Smooth muscle cell (in vitro differentiated cells): ENCODE measurements at regions not wholly inside any gene's neighbourhood (a gene's known extent, or its start where the extent isn't known, plus 50 kb on each side); places are given as distances from the start of the nearest gene placed in this dataset.

Experiments
- DNase-seq: peaks from one replicate; lab custom pipeline; 2025; ENCODE audit not compliant: unreplicated experiment; lab: John Stamatoyannopoulos, UW
- H2AFZ ChIP-seq: fragments of 200-600 bp; sonication (generic); 2 replicates; pipeline ENCODE4 v1.6.0; 2016; ENCODE audit warnings: antibody characterized with exemption, low read depth, mild to moderate bottlenecking
- H3F3A ChIP-seq: fragments of 200-600 bp; sonication (generic); 2 replicates; pipeline ENCODE4 v1.6.0; 2017; ENCODE audit warnings: antibody characterized with exemption, low read depth
- H3K27ac ChIP-seq: fragments of 200-600 bp; sonication (generic); 2 replicates; pipeline ENCODE4 v1.5.1; 2016; ENCODE audit warnings: low read depth, mild to moderate bottlenecking
- H3K27me3 ChIP-seq: fragments of 200-600 bp; sonication (generic); 2 replicates; pipeline ENCODE4 v1.6.1; 2016; ENCODE audit warnings: low read depth, mild to moderate bottlenecking
- H3K36me3 ChIP-seq: fragments of 200-600 bp; sonication (generic); 2 replicates; pipeline ENCODE4 v1.5.1; 2016; ENCODE audit warnings: low read depth
- H3K4me1 ChIP-seq: fragments of 200-600 bp; sonication (generic); 2 replicates; pipeline ENCODE4 v1.5.1; 2016; ENCODE audit warnings: low read depth
- H3K4me2 ChIP-seq: fragments of 200-600 bp; sonication (generic); 2 replicates; pipeline ENCODE4 v1.6.0; 2016; ENCODE audit warnings: mild to moderate bottlenecking
- H3K4me3 ChIP-seq: fragments of 200-600 bp; sonication (generic); 2 replicates; pipeline ENCODE4 v1.5.1; 2016; ENCODE audit warnings: mild to moderate bottlenecking
- H3K79me2 ChIP-seq: fragments of 200-600 bp; sonication (generic); 2 replicates; pipeline ENCODE4 v1.6.0; 2016; ENCODE audit warnings: low read depth, mild to moderate bottlenecking
- H3K9ac ChIP-seq: fragments of 200-600 bp; sonication (generic); 2 replicates; pipeline ENCODE4 v1.6.0; 2016; ENCODE audit warnings: low read depth
- H3K9me3 ChIP-seq: fragments of 200-600 bp; sonication (generic); replicated peaks from 2 replicates; pipeline ENCODE4 v1.5.1; 2016; ENCODE audit warnings: low read depth
- H4K20me1 ChIP-seq: fragments of 200-600 bp; sonication (generic); 2 replicates; pipeline ENCODE4 v1.6.0; 2016; ENCODE audit warnings: low read depth
- WGBS: methylation state at CpG from one replicate; pipeline ENCODE4 v1.1.7; 2016; ENCODE audit warnings: low lambda C conversion rate; 5-methylcytosine and 5-hydroxymethylcytosine counted together
- TF ChIP-seq, protein P1 (sequence below): fragments of 200-600 bp; sonication (generic); IDR thresholded peaks from 2 replicates; pipeline ENCODE4 v1.5.1; 2017; ENCODE audit warnings: borderline replicate concordance, mild to moderate bottlenecking, antibody characterized with exemption; ENCODE audit not compliant: insufficient read depth, poor library complexity, severe bottlenecking

DNA sequence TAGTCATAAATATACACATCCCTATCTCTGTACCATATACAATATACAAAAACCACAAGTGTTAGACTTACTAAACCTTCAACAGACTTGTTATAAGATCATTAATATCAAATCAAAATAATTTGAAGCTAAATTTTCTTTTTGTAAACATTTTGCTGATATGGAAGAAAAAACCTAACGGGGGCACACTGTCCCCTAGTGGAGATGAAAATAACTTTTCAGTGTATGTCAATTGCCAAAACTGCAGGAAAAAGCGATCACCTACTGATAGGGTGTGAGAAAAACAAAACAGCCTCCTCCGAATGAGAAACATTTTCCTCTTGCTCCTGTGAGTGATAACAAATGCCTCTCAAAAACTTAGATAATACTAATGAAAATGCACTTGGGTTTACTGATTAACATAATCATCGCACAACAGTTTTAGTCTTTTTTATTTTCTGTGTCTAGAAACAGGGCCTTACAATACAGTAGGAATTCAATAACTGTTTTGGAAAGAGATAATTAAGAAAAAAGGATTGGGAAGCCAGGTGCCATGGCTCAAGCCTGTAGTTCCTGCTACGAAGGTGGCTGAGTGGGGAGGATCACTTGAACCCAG, 322.7 kb downstream of the CRPPA start:
- TF ChIP-seq, protein P1, sequence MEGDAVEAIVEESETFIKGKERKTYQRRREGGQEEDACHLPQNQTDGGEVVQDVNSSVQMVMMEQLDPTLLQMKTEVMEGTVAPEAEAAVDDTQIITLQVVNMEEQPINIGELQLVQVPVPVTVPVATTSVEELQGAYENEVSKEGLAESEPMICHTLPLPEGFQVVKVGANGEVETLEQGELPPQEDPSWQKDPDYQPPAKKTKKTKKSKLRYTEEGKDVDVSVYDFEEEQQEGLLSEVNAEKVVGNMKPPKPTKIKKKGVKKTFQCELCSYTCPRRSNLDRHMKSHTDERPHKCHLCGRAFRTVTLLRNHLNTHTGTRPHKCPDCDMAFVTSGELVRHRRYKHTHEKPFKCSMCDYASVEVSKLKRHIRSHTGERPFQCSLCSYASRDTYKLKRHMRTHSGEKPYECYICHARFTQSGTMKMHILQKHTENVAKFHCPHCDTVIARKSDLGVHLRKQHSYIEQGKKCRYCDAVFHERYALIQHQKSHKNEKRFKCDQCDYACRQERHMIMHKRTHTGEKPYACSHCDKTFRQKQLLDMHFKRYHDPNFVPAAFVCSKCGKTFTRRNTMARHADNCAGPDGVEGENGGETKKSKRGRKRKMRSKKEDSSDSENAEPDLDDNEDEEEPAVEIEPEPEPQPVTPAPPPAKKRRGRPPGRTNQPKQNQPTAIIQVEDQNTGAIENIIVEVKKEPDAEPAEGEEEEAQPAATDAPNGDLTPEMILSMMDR, result peak; percentile 63
- WGBS, result 52% methylated on average over 5 of the region's 5 CpGs
- H3K27ac ChIP-seq, result no peak overlapping the region

DNA sequence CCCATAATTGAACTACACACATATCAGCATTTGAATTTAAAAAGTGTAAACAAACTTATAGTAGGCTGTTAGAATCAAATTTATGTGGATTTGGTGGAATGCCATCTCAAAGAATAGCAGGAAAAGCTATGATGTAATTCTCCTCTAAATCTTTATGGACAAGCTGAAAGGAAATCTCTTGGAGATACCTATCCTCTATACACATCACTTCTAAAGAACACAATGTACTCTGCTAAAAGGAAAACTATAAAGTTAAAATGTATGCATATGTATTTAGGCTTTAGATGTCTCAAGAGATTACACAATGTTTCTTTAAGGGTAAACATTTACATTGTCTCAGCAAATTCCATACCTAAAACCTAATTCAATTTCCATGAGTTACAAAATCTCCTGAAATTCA, 323.3 kb downstream of the CRPPA start:
- H3K36me3 ChIP-seq, result no peaks in the 10 kb centered on the region
- H3K79me2 ChIP-seq, result no peaks in the 10 kb centered on the region
- no peak overlapping the region for H3K27ac ChIP-seq
- H3K27me3 ChIP-seq, result no peaks in the 10 kb centered on the region
- H3K4me2 ChIP-seq, result no peak overlapping the region
- H3K9me3 ChIP-seq, result no peaks in the 10 kb centered on the region
- H4K20me1 ChIP-seq, result no peaks in the 10 kb centered on the region
- H3K4me3 ChIP-seq, result no peak overlapping the region
- H3F3A ChIP-seq, result no peaks in the 10 kb centered on the region
- no peak for DNase-seq
- TF ChIP-seq, protein P1, result no peak
- no peak overlapping the region for H2AFZ ChIP-seq
- H3K9ac ChIP-seq, result no peak overlapping the region
- peaks cover 9% of the 10 kb centered on the region for H3K4me1 ChIP-seq

More for the DNA sequence above, 322.7 kb downstream of the CRPPA start:
- H3K9ac ChIP-seq, result no peak overlapping the region
- no peak overlapping the region for H3K4me3 ChIP-seq
- no peak for DNase-seq
- H4K20me1 ChIP-seq, result no peaks in the 10 kb centered on the region
- H3K4me1 ChIP-seq, result peaks cover 9% of the 10 kb centered on the region
- no peaks in the 10 kb centered on the region for H3K36me3 ChIP-seq
- no peak overlapping the region for H2AFZ ChIP-seq
- H3K27me3 ChIP-seq, result no peaks in the 10 kb centered on the region
- no peaks in the 10 kb centered on the region for H3F3A ChIP-seq
- H3K79me2 ChIP-seq, result no peaks in the 10 kb centered on the region
- no peaks in the 10 kb centered on the region for H3K9me3 ChIP-seq
- no peak overlapping the region for H3K4me2 ChIP-seq

DNA sequence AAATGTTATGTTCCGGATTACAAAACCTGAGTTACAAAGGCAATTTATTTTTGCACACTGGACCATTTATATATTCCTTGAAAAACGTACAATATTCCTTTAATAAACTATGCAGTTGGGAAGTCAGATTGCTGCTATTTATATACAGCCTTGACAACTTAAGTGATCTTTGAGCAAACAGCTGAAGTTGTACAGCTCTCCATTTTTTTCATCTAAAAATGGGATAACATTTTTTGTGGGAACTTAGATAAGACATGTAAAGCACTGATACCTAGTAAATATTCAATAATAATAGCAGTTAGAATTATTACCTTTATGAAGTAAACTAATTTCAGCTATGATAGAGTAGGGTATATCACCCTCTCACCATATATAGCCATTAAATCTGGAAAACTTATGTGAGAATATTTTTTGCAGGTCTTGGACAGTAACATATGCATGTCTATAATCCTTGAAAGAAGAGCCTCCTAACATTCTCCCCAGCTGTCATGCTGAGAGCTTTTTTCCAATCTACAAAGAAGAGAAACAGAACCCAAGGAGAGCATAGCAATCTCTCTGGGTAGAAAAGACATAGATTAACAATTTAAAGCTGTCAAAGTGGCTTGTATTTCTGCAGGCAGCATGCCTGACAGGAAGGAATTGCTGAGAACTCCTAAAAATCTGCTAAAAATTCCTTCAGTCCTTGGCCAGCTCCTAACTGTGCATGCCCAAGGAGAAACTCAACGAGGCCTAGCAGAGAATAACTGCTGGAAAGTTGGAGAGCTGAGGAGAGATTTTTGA, 326.0 kb downstream of the CRPPA start:
- H3K36me3 ChIP-seq, result no peaks in the 10 kb centered on the region
- no peaks in the 10 kb centered on the region for H3F3A ChIP-seq
- H3K79me2 ChIP-seq, result no peaks in the 10 kb centered on the region
- no peaks in the 10 kb centered on the region for H3K27me3 ChIP-seq
- no peak overlapping the region for H3K4me3 ChIP-seq
- TF ChIP-seq, protein P1, result no peak
- peaks cover 9% of the 10 kb centered on the region for H3K4me1 ChIP-seq
- H2AFZ ChIP-seq, result no peak overlapping the region
- DNase-seq, result no peak
- no peaks in the 10 kb centered on the region for H4K20me1 ChIP-seq
- H3K4me2 ChIP-seq, result no peak overlapping the region
- 70% methylated on average over 3 of the region's 3 CpGs for WGBS
- no peak overlapping the region for H3K27ac ChIP-seq
- no peak overlapping the region for H3K9ac ChIP-seq
- H3K9me3 ChIP-seq, result no peaks in the 10 kb centered on the region
